ENCODE measurements at regions not wholly inside any gene's neighbourhood (a gene's known extent, or its start where the extent isn't known, plus 50 kb on each side); places are given as distances from the start of the nearest gene placed in this dataset.

DNA sequence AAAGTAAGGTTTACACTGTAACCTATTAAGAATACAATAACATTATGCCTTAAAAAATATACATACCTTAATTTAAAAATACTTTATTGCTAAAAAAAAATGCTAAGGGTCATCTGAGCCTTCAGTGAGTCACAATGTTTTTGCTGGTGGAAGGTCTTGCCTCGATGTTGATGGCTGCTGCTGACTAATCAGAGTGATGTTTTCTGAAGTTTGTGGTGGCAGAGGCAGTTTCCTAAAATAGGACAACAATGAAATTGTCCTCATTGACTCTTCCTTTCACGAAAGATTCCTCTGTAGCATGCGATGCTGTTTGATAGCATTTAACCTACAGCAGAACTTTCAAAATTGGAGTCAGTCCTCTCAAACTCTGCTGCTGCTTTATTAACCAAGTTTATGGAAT, 97.6 kb downstream of the FAT3 start:
- Histone ChIP-seq H3K27ac (ENCODE audit: low read length) (no peak overlapping the region), H3K36me3 (ENCODE audit: control insufficient read depth, insufficient read depth, low read length) (no peaks in the 10 kb centered on the region), H3K4me1 (ENCODE audit: control insufficient read depth, insufficient read depth, low read length) (no peaks in the 10 kb centered on the region), H3K4me3 (ENCODE audit: low read depth in 2 of 2, low read length in 2 of 2) (no peak overlapping the region), H3K27me3 (ENCODE audit: control insufficient read depth, insufficient read depth, low read length) (no peaks in the 10 kb centered on the region), H3K9me3 (ENCODE audit: control insufficient read depth, insufficient read depth, low read depth, low read length) (no peaks in the 10 kb centered on the region)
- no peak for TF ChIP-seq TCF7L2 (IDR thresholded peaks at IDR 0.05; ENCODE audit: low read depth, low read length)
- TF ChIP-seq, protein P1, sequence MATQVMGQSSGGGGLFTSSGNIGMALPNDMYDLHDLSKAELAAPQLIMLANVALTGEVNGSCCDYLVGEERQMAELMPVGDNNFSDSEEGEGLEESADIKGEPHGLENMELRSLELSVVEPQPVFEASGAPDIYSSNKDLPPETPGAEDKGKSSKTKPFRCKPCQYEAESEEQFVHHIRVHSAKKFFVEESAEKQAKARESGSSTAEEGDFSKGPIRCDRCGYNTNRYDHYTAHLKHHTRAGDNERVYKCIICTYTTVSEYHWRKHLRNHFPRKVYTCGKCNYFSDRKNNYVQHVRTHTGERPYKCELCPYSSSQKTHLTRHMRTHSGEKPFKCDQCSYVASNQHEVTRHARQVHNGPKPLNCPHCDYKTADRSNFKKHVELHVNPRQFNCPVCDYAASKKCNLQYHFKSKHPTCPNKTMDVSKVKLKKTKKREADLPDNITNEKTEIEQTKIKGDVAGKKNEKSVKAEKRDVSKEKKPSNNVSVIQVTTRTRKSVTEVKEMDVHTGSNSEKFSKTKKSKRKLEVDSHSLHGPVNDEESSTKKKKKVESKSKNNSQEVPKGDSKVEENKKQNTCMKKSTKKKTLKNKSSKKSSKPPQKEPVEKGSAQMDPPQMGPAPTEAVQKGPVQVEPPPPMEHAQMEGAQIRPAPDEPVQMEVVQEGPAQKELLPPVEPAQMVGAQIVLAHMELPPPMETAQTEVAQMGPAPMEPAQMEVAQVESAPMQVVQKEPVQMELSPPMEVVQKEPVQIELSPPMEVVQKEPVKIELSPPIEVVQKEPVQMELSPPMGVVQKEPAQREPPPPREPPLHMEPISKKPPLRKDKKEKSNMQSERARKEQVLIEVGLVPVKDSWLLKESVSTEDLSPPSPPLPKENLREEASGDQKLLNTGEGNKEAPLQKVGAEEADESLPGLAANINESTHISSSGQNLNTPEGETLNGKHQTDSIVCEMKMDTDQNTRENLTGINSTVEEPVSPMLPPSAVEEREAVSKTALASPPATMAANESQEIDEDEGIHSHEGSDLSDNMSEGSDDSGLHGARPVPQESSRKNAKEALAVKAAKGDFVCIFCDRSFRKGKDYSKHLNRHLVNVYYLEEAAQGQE (IDR thresholded peaks at IDR 0.05; ENCODE audit: insufficient read depth in 1 of 2, low read depth in 2 of 2, low read length in 1 of 2): no peak
- no peak for TF ChIP-seq POLR2AphosphoS5 (IDR thresholded peaks at IDR 0.05; ENCODE audit: low read depth, low read length)
- TF ChIP-seq, protein P2, sequence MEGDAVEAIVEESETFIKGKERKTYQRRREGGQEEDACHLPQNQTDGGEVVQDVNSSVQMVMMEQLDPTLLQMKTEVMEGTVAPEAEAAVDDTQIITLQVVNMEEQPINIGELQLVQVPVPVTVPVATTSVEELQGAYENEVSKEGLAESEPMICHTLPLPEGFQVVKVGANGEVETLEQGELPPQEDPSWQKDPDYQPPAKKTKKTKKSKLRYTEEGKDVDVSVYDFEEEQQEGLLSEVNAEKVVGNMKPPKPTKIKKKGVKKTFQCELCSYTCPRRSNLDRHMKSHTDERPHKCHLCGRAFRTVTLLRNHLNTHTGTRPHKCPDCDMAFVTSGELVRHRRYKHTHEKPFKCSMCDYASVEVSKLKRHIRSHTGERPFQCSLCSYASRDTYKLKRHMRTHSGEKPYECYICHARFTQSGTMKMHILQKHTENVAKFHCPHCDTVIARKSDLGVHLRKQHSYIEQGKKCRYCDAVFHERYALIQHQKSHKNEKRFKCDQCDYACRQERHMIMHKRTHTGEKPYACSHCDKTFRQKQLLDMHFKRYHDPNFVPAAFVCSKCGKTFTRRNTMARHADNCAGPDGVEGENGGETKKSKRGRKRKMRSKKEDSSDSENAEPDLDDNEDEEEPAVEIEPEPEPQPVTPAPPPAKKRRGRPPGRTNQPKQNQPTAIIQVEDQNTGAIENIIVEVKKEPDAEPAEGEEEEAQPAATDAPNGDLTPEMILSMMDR (IDR thresholded peaks at IDR 0.05): no peak
- no peak for TF ChIP-seq SIN3A (IDR thresholded peaks at IDR 0.05; ENCODE audit: borderline replicate concordance, insufficient read depth, low read depth, low read length)
- POLR2A ChIA-PET: no interaction called here
- CTCF ChIA-PET: no interaction called here
- DNase-seq (ENCODE audit: low read depth, low spot score) (no peak), ATAC-seq (no peak)
- intact Hi-C loops (cut with micrococcal nuclease; ENCODE audit: unreplicated experiment) (no loop called here), in situ Hi-C loops (cut with HindIII; ENCODE audit: low pct_unique_long_range_greater_than_20kb, low sequenced_read_pairs) (no loop called here)
- BruUV-seq (replicated peaks): no TSS peak

- ChIA-PET POLR2A (no interaction called here), CTCF (no interaction called here)
- Histone ChIP-seq H3K9me3 (ENCODE audit: control insufficient read depth, insufficient read depth, low read depth, low read length) (no peaks in the 10 kb centered on the region), H3K36me3 (ENCODE audit: control insufficient read depth, insufficient read depth, low read length) (no peaks in the 10 kb centered on the region), H3K4me1 (ENCODE audit: control insufficient read depth, insufficient read depth, low read length) (no peaks in the 10 kb centered on the region), H3K27ac (ENCODE audit: low read length) (no peak overlapping the region), H3K4me3 (ENCODE audit: low read depth in 2 of 2, low read length in 2 of 2) (no peak overlapping the region), H3K27me3 (ENCODE audit: control insufficient read depth, insufficient read depth, low read length) (no peaks in the 10 kb centered on the region)
- intact Hi-C loops (cut with micrococcal nuclease; ENCODE audit: unreplicated experiment) (no loop called here), in situ Hi-C loops (cut with HindIII; ENCODE audit: low pct_unique_long_range_greater_than_20kb, low sequenced_read_pairs) (no loop called here)
- TF ChIP-seq TCF7L2 (IDR thresholded peaks at IDR 0.05; ENCODE audit: low read depth, low read length) (no peak), POLR2AphosphoS5 (IDR thresholded peaks at IDR 0.05; ENCODE audit: low read depth, low read length) (no peak), SIN3A (IDR thresholded peaks at IDR 0.05; ENCODE audit: borderline replicate concordance, insufficient read depth, low read depth, low read length) (no peak)
- TF ChIP-seq, protein P2 (IDR thresholded peaks at IDR 0.05): no peak
- TF ChIP-seq, protein P1 (IDR thresholded peaks at IDR 0.05; ENCODE audit: insufficient read depth in 1 of 2, low read depth in 2 of 2, low read length in 1 of 2): no peak
- no peak for ATAC-seq
- no peak for DNase-seq (ENCODE audit: low read depth, low spot score)
- BruUV-seq (replicated peaks): no TSS peak
Observed at GRCh38 chr11:92324890-92325289, 100.3 kb downstream of the FAT3 start.

Data from Panc1 (cell line).